CD4-positive, alpha-beta T cell treated with Interleukin-12 subunit alpha and Interleukin-12 subunit beta, for 1 hour (primary cell): ENCODE measurements at regions not wholly inside any gene's neighbourhood (a gene's known extent, or its start where the extent isn't known, plus 50 kb on each side); places are given as distances from the start of the nearest gene placed in this dataset.

Experiments used
- DNase-seq: peaks from one replicate; pipeline ENCODE4 v3.0.0-alpha.2; 2020

- DNase-seq, result no peak
Observed at GRCh38 chr10:35910234-35910633, 268.1 kb upstream of the FZD8 start.

GRCh38 chr10:35909121-35909720 is 267.1 kb upstream of the FZD8 start:
- no peak for DNase-seq

GRCh38 chr10:35908451-35908850 is 266.4 kb upstream of the FZD8 start:
- no peak for DNase-seq

GRCh38 chr10:35907548-35907947 is 265.5 kb upstream of the FZD8 start:
- no peak for DNase-seq

GRCh38 chr10:35906155-35906554 is 264.1 kb upstream of the FZD8 start:
- DNase-seq, result no peak

- no peak for DNase-seq
Observed at GRCh38 chr10:35903021-35903420, 260.9 kb upstream of the FZD8 start.

GRCh38 chr10:35898716-35899440 is 256.8 kb upstream of the FZD8 start:
- no peak for DNase-seq

GRCh38 chr10:35896001-35896400 is 253.9 kb upstream of the FZD8 start:
- no peak for DNase-seq

- DNase-seq, result no peak
Observed at GRCh38 chr10:35895331-35895730, 253.2 kb upstream of the FZD8 start.

- DNase-seq, result no peak
Observed at GRCh38 chr10:35892526-35892925, 250.4 kb upstream of the FZD8 start.

GRCh38 chr10:35890676-35891495 is 248.8 kb upstream of the FZD8 start:
- no peak for DNase-seq

- no peak for DNase-seq
Observed at GRCh38 chr10:35889971-35890675, 248.0 kb upstream of the FZD8 start.

- no peak for DNase-seq
Observed at GRCh38 chr10:35889226-35889625, 247.1 kb upstream of the FZD8 start.

GRCh38 chr10:35888400-35888799 is 246.3 kb upstream of the FZD8 start:
- no peak for DNase-seq

GRCh38 chr10:35887685-35888084 is 245.6 kb upstream of the FZD8 start:
- no peak for DNase-seq

GRCh38 chr10:35885076-35885475 is 243.0 kb upstream of the FZD8 start:
- DNase-seq, result no peak

- DNase-seq, result no peak
Observed at GRCh38 chr10:35884657-35885071, 242.6 kb upstream of the FZD8 start.

- DNase-seq, result no peak
Observed at GRCh38 chr10:35882422-35883150, 240.5 kb upstream of the FZD8 start.

- no peak for DNase-seq
Observed at GRCh38 chr10:35881320-35881719, 239.2 kb upstream of the FZD8 start.

- DNase-seq, result no peak
Observed at GRCh38 chr10:35876248-35876647, 234.2 kb upstream of the FZD8 start.

- no peak for DNase-seq
Observed at GRCh38 chr10:35875016-35875676, 233.1 kb upstream of the FZD8 start.
